ENCODE measurements at regions not wholly inside any gene's neighbourhood (a gene's known extent, or its start where the extent isn't known, plus 50 kb on each side); places are given as distances from the start of the nearest gene placed in this dataset.

GRCh38 chr4:60945641-60946040 is 254.5 kb upstream of the ADGRL3 start:
- Histone ChIP-seq H3K36me3 (replicated peaks) (no peaks in the 10 kb centered on the region), H3K4me3 (ENCODE audit: low read depth, low read length) (no peak overlapping the region), H3K27me3 (replicated peaks) (no peaks in the 10 kb centered on the region), H3K27ac (peak overlapping the region; percentile 29)
- peak; percentile 62 for DNase-seq
- in situ Hi-C loops (cut with HindIII; ENCODE audit: low pct_ligation_motif_present, low sequenced_read_pairs): no loop called here
- TF ChIP-seq, protein P1, sequence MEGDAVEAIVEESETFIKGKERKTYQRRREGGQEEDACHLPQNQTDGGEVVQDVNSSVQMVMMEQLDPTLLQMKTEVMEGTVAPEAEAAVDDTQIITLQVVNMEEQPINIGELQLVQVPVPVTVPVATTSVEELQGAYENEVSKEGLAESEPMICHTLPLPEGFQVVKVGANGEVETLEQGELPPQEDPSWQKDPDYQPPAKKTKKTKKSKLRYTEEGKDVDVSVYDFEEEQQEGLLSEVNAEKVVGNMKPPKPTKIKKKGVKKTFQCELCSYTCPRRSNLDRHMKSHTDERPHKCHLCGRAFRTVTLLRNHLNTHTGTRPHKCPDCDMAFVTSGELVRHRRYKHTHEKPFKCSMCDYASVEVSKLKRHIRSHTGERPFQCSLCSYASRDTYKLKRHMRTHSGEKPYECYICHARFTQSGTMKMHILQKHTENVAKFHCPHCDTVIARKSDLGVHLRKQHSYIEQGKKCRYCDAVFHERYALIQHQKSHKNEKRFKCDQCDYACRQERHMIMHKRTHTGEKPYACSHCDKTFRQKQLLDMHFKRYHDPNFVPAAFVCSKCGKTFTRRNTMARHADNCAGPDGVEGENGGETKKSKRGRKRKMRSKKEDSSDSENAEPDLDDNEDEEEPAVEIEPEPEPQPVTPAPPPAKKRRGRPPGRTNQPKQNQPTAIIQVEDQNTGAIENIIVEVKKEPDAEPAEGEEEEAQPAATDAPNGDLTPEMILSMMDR (IDR thresholded peaks at IDR 0.05; ENCODE audit: low read depth, low read length, missing control alignments): no peak

- peak overlapping the region; percentile 2 for H3K27ac ChIP-seq
- in situ Hi-C loops (cut with HindIII; ENCODE audit: low pct_ligation_motif_present, low sequenced_read_pairs): no loop called here
- H3K4me3 ChIP-seq (ENCODE audit: low read depth, low read length): no peak overlapping the region
- H3K27me3 ChIP-seq (replicated peaks): no peaks in the 10 kb centered on the region
- TF ChIP-seq, protein P1 (IDR thresholded peaks at IDR 0.05; ENCODE audit: low read depth, low read length, missing control alignments): no peak
- no peaks in the 10 kb centered on the region for H3K36me3 ChIP-seq (replicated peaks)
- peak; percentile 83 for DNase-seq
Observed at GRCh38 chr4:60948008-60948407, 252.1 kb upstream of the ADGRL3 start.

DNA sequence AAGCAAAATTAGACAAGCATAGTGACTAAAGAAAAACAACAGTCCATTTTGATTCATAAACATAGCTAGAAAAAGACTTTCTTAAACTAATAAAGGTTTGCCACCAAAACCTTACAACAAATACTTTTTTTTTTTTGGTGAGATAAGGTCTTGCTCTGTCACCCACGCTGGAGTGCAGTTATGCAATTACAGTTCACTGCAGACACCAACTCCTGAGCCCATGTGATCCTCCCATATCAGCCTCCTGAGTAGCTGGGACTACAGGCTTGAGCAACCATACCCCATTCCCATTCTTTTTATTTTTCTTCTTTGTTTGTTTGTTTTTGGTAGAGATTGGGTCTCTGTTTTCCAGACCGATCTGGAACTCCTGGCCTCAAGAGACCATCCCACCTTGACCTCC is 247.2 kb upstream of the ADGRL3 start:
- Histone ChIP-seq H3K36me3 (replicated peaks) (no peaks in the 10 kb centered on the region), H3K4me3 (ENCODE audit: low read depth, low read length) (no peak overlapping the region), H3K27me3 (replicated peaks) (no peaks in the 10 kb centered on the region), H3K27ac (no peak overlapping the region)
- in situ Hi-C loops (cut with HindIII; ENCODE audit: low pct_ligation_motif_present, low sequenced_read_pairs): no loop called here
- no peak for DNase-seq
- TF ChIP-seq, protein P1 (IDR thresholded peaks at IDR 0.05; ENCODE audit: low read depth, low read length, missing control alignments): no peak

DNA sequence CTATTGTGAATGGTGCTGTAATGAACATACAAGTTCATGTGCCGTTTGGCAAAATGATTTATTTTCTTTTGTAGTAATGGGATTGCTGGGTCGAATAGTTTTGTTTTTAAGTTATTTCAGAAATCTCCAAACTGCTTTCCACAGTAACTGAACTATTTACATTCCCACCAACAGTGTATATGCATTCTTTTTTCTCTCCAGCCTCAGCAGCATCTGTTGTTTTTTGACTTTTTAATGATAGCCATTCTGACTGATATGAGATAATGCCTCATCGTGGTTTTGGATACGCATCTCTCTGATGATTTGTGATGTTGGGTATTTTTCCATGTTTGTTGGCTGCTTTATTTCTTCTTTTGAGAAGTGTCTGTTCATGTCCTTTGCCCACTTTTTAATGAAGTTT is 246.3 kb upstream of the ADGRL3 start:
- no peak overlapping the region for H3K4me3 ChIP-seq (ENCODE audit: low read depth, low read length)
- DNase-seq: no peak
- no peaks in the 10 kb centered on the region for H3K27me3 ChIP-seq (replicated peaks)
- TF ChIP-seq, protein P1 (IDR thresholded peaks at IDR 0.05; ENCODE audit: low read depth, low read length, missing control alignments): no peak
- H3K36me3 ChIP-seq (replicated peaks): no peaks in the 10 kb centered on the region
- in situ Hi-C loops (cut with HindIII; ENCODE audit: low pct_ligation_motif_present, low sequenced_read_pairs): no loop called here
- no peak overlapping the region for H3K27ac ChIP-seq

GRCh38 chr4:60962286-60962685 is 237.8 kb upstream of the ADGRL3 start:
- H3K4me3 ChIP-seq (ENCODE audit: low read depth, low read length): no peak overlapping the region
- TF ChIP-seq, protein P1 (IDR thresholded peaks at IDR 0.05; ENCODE audit: low read depth, low read length, missing control alignments): peak; percentile 30
- no peak for DNase-seq
- in situ Hi-C loops (cut with HindIII; ENCODE audit: low pct_ligation_motif_present, low sequenced_read_pairs): no loop called here
- H3K27ac ChIP-seq: no peak overlapping the region
- H3K36me3 ChIP-seq (replicated peaks): no peaks in the 10 kb centered on the region
- no peaks in the 10 kb centered on the region for H3K27me3 ChIP-seq (replicated peaks)

GRCh38 chr4:60981534-60981933 is 218.6 kb upstream of the ADGRL3 start:
- in situ Hi-C loops (cut with HindIII; ENCODE audit: low pct_ligation_motif_present, low sequenced_read_pairs): no loop called here
- TF ChIP-seq, protein P1 (IDR thresholded peaks at IDR 0.05; ENCODE audit: low read depth, low read length, missing control alignments): no peak
- H3K27me3 ChIP-seq (replicated peaks): no peaks in the 10 kb centered on the region
- H3K4me3 ChIP-seq (ENCODE audit: low read depth, low read length): no peak overlapping the region
- DNase-seq: no peak
- H3K27ac ChIP-seq: no peak overlapping the region
- no peaks in the 10 kb centered on the region for H3K36me3 ChIP-seq (replicated peaks)
